ENCODE measurements at regions not wholly inside any gene's neighbourhood (a gene's known extent, or its start where the extent isn't known, plus 50 kb on each side); places are given as distances from the start of the nearest gene placed in this dataset.

GRCh38 chr19:29288256-29288655 lies 75.3 kb upstream of the UQCRFS1 start:
- TF ChIP-seq, protein P1, sequence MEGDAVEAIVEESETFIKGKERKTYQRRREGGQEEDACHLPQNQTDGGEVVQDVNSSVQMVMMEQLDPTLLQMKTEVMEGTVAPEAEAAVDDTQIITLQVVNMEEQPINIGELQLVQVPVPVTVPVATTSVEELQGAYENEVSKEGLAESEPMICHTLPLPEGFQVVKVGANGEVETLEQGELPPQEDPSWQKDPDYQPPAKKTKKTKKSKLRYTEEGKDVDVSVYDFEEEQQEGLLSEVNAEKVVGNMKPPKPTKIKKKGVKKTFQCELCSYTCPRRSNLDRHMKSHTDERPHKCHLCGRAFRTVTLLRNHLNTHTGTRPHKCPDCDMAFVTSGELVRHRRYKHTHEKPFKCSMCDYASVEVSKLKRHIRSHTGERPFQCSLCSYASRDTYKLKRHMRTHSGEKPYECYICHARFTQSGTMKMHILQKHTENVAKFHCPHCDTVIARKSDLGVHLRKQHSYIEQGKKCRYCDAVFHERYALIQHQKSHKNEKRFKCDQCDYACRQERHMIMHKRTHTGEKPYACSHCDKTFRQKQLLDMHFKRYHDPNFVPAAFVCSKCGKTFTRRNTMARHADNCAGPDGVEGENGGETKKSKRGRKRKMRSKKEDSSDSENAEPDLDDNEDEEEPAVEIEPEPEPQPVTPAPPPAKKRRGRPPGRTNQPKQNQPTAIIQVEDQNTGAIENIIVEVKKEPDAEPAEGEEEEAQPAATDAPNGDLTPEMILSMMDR (IDR thresholded peaks at IDR 0.05), result no peak
- TF ChIP-seq ZFX (IDR thresholded peaks at IDR 0.05; ENCODE audit: borderline replicate concordance), result no peak

Data from 22Rv1 (cell line).